Neural cell (in vitro differentiated cells): ENCODE measurements at regions not wholly inside any gene's neighbourhood (a gene's known extent, or its start where the extent isn't known, plus 50 kb on each side); places are given as distances from the start of the nearest gene placed in this dataset.

ENCODE experiments used
- CTCF ChIP-seq: fragments of 450-650 bp; IDR thresholded peaks from 2 replicates; pipeline ENCODE4 v1.5.1; 2014; ENCODE audit warnings: antibody characterized with exemption, mild to moderate bottlenecking, moderate library complexity; ENCODE audit not compliant: poor library complexity, severe bottlenecking
- EP300 ChIP-seq: fragments of 450-650 bp; conservative IDR thresholded peaks from 2 replicates; pipeline ENCODE4 v1.6.1; 2014; ENCODE audit warnings: antibody characterized with exemption, mild to moderate bottlenecking, moderate library complexity; ENCODE audit not compliant: poor library complexity, severe bottlenecking
- EZH2 ChIP-seq: fragments of 200-600, 300-800 bp; shearing (Covaris generic), sonication (generic); IDR thresholded peaks from 2 replicates; pipeline ENCODE4 v1.6.1; 2014; ENCODE audit warnings: antibody characterized with exemption, low read length, borderline replicate concordance, mild to moderate bottlenecking; ENCODE audit not compliant: insufficient read depth, poor library complexity, severe bottlenecking
- POLR2AphosphoS5 ChIP-seq: IDR thresholded peaks from 2 replicates; pipeline ENCODE4 v1.6.1; 2012

GRCh38 chr1:55624766-55625165 is 409.6 kb upstream of the USP24 start:
- TF ChIP-seq CTCF (no peak), EP300 (no peak), EZH2 (no peak), POLR2AphosphoS5 (no peak)
